ENCODE measurements at regions not wholly inside any gene's neighbourhood (a gene's known extent, or its start where the extent isn't known, plus 50 kb on each side); places are given as distances from the start of the nearest gene placed in this dataset.

DNA sequence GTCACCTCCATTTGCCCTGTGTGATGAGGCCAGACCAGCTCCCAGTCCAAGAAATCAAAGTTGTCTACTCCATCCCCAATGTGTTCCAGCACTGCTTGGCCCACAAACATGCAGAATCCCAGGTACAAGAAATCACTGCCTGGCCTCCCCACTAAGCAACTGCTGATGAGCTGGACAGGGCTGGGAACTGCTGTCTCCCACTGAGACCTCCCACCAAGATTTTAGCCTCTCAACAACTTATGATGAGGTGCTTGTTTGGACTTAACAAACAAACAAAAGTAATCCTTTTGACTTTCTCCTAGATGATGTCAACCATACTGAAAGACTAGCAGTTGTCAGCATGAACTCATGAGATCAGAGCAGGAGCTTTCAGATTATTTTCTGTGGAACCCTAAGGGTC lies 260.1 kb upstream of the UBE2E2 start:
- DNase-seq (ENCODE audit: low spot score) = no peak

GRCh38 chr3:22947851-22948250 lies 255.3 kb upstream of the UBE2E2 start:
- no peak for DNase-seq (ENCODE audit: low spot score)

DNA sequence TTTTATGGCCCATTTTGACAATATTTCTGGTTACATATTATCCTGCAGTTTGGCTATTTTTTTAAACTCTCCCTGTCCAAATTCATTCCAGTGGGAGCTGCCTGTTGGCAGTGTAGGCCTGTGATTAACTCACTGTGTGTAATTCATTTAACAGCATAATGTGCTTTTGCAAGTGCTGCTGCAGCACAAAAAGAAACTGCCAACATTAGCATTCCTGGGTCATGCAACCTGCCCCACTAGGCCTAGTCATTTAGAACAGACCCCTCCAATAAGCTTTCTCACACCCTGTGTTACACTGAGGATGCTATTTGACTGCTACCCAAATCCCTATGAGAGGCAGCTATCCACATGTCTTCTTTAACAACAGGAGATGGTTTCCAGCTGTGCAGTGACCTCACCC lies 251.2 kb upstream of the UBE2E2 start:
- no peak for DNase-seq (ENCODE audit: low spot score)

- DNase-seq (ENCODE audit: low spot score) = no peak
Measured at GRCh38 chr3:22952860-22953259, 250.3 kb upstream of the UBE2E2 start.

GRCh38 chr3:22959593-22959992 lies 243.5 kb upstream of the UBE2E2 start:
- DNase-seq (ENCODE audit: low spot score) = no peak

- peak; percentile 24 for DNase-seq (ENCODE audit: low spot score)
Measured at GRCh38 chr3:22960105-22960984, 242.8 kb upstream of the UBE2E2 start.

- DNase-seq (ENCODE audit: low spot score) = no peak
Measured at GRCh38 chr3:22962244-22962643, 240.9 kb upstream of the UBE2E2 start.

DNA sequence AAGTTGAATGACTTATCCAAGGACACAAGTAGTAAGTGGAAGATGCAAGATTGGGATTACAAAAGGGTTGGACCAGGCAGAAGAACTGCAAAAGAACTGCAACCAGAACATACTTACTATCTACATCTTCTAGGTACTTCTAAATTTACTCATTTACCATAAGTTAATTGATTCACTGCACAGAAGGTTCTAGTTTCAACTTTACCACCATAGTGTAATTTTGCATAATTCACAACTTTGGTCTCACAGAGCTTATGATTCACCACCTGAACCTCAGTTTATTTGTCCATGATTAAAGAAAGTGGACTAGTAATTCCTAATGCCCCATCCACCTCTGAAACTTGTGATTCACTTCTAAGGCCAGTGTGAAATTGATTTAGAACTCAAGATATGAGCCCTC lies 236.8 kb upstream of the UBE2E2 start:
- DNase-seq (ENCODE audit: low spot score) = no peak

DNA sequence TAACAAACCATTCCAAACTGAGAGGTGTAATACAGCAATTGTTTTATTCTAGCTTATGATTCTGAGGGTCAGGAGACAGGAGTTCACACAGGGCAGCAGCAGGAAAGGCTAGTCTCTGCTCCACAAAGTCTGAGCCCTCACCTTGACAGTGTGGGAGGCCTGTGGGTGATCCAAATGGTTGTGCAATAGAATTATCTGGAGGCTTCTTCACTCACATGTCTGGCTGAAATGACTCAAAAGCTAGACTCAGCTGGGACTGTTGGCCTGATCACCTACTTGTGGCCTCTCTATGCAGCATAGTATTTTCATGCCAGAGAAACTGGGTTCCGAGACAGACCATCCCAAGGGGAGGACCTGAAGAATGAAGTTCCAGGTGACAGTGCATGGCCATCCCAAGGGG lies 233.9 kb upstream of the UBE2E2 start:
- DNase-seq (ENCODE audit: low spot score) = no peak

GRCh38 chr3:22971497-22971896 lies 231.6 kb upstream of the UBE2E2 start:
- DNase-seq (ENCODE audit: low spot score) = no peak

GRCh38 chr3:22977042-22977441 lies 226.1 kb upstream of the UBE2E2 start:
- DNase-seq (ENCODE audit: low spot score) = no peak

DNA sequence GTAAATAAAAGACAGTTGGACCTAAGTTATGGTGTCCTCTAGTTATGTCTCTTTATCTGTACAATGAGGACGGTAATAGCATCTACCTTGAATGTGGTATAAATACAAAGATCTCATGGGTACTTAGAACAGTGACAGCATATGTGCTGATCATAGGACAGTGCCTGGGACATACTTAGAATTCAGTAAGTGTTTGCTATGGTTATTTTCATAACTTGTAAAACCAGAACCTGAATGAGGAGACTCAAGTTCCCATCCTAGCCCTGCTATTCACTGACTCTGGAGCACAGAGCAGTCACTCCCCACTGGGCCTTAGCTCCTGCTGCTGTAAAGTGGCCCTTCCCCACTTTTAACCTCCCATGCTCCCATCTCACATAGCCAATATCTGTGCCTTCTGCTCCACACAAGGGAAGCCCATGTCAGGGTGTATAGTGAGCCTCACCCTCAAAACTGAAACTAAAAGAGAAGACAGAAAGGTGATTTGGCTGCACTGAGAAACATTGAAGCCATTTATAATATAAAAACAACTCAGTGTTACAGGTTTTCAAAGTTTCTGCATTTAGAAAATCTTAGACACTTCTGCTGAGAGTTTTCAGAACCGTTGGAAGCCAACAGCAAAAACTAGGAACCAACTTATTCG lies 225.4 kb upstream of the UBE2E2 start:
- DNase-seq (ENCODE audit: low spot score) = no peak

- DNase-seq (ENCODE audit: low spot score) = no peak
Measured at GRCh38 chr3:22979581-22979980, 223.5 kb upstream of the UBE2E2 start.

DNA sequence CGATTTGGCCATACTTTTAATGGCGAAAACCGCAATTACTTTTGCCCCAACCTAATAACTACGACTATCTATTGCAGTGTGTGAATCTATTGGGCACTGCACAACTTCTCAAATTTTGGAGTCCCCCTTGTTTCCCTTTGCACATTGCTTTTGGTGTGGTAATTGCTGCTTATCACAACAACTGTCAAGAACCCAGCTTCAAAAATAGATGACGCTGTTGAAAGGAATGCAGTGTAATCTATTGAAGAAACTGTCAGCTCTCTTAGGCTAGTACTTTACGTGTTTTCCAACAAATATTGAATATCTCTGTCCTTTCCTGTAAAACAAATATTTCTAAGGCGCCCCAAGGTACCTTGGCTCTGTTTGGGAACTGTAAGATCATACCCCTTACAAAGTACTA lies 222.8 kb upstream of the UBE2E2 start:
- peak; percentile 27 for DNase-seq (ENCODE audit: low spot score)

GRCh38 chr3:22981166-22981565 lies 222.0 kb upstream of the UBE2E2 start:
- DNase-seq (ENCODE audit: low spot score) = no peak

GRCh38 chr3:22981861-22982260 lies 221.3 kb upstream of the UBE2E2 start:
- DNase-seq (ENCODE audit: low spot score) = no peak

- no peak for DNase-seq (ENCODE audit: low spot score)
Measured at GRCh38 chr3:22982981-22983587, 220.0 kb upstream of the UBE2E2 start.

- no peak for DNase-seq (ENCODE audit: low spot score)
Measured at GRCh38 chr3:22986958-22987357, 216.2 kb upstream of the UBE2E2 start.

DNA sequence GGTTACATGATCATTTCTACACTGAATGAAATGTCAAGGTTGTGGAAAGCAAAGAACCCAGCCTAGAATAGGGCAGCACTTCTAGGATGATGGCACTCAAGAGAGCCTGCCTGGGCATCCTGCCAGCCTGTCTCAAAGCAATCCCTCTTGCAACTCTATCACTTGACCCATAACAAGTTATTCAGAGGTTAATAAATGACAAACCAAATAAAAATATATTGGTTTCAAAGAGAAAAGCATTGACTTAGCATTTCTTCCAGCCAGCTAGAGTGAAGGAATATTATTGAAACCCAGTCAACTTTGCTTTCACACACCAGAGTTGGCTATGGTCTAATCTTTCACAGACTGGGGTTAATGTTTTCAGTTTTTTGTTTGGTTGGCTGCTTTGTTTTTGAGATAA lies 214.6 kb upstream of the UBE2E2 start:
- DNase-seq (ENCODE audit: low spot score) = no peak

DNA sequence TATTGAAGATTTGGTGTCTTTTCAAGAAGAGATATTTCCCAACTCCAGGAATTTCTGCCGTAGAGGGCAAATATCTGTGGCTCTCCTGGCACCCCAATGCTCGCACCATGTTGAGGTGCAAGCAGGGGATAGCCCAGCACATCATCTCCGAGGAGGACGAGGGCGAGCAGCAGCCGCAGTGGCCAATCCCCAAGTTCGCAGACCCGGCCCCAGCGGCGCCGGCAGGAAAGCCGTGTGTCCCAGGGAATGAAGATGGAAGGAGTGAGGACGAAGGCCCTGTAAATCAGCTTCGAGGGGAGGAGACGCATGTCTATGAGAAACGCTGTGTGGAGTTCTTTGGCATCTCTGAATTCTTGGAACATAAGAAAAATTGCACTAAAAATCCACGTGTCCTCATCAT lies 213.4 kb upstream of the UBE2E2 start:
- no peak for DNase-seq (ENCODE audit: low spot score)

DNA sequence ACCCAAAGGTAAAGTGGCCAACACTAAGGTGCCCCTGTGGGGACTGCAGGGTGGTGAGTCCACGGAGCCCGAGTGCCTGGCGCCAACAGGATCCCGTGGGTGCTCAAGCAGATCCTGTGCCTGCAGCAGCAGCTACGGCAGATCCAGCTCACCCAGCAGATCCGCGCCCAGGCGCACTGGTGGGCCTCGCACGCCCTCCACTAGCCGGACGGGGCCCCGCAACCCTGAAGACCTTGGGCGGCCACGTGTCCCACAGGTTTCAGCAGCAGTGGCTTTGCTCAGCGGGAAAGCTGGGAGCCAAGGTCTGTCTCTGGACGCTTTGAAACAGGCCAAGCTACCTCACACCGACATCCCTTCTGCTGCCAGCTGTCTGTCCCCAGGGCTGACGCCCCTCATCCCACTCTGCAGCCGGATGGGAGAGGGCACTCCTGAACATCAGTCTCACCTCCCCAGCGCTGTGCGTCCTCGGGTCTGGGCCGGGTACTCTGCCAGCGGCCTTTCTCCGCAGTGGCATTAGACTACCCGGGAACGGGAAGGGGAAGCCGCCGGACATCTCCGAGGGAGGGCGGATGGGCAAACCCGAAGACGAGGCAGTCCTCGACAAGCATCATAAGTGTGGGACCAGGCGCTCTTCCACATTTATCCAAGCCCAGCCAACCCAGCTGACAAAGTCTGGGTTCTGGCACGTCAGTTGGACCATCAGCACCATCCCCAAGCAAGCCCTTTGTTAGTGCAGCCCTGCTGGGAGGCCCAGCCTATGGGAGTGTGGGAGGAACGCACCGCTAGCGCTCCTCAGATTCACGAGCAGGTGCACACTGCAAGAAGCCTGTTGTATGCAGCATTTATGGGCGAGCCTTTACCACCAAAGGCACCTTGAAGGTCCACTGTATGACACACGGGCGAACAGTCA lies 212.6 kb upstream of the UBE2E2 start:
- DNase-seq (ENCODE audit: low spot score) = no peak

DNA sequence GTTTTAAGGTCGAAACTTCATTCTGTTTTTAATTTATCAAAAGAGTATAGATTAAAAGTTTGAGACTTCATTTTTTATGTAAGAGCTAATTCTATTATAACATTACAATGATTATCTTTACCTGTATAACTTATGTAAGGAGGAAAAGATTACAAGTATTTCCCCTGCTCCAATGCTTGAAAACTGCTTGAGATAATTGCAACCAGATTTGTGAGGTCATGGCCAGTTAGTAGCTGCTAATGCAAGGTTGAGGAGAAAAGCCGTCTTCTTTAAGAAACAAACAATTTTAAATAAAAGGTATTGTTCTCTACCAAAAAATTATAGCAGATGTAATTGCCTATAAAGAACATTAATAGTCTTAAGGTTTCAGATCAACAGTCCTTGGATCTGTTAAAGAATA lies 208.3 kb upstream of the UBE2E2 start:
- no peak for DNase-seq (ENCODE audit: low spot score)
